RWPE2 (cell line): ENCODE measurements at regions not wholly inside any gene's neighbourhood (a gene's known extent, or its start where the extent isn't known, plus 50 kb on each side); places are given as distances from the start of the nearest gene placed in this dataset.

Source experiments
- ATAC-seq: fragments of 200-7000 bp; cut with Tn5 transposase; 3 replicates; pipeline ENCODE4 v1.9.1; 2021; ENCODE audit warnings: low read depth
- DNase-seq: peaks from one replicate; pipeline ENCODE4 v3.0.0-alpha.2; 2020; ENCODE audit warnings: low spot score
- H3K27ac ChIP-seq: fragments of 450-650 bp; 2 replicates; pipeline ENCODE4 v1.5.1; 2017; ENCODE audit warnings: mild to moderate bottlenecking; ENCODE audit not compliant: poor library complexity, severe bottlenecking
- H3K27me3 ChIP-seq: fragments of 250-450 bp; sonication (Bioruptor Pico); 2 replicates; pipeline ENCODE4 v1.5.1; 2021; ENCODE audit warnings: mild to moderate bottlenecking, moderate library complexity; ENCODE audit not compliant: insufficient read depth, poor library complexity, severe bottlenecking
- H3K36me3 ChIP-seq: fragments of 250-450 bp; sonication (Bioruptor Pico); 2 replicates; pipeline ENCODE4 v1.5.1; 2020; ENCODE audit warnings: low read depth, mild to moderate bottlenecking, moderate library complexity
- H3K4me1 ChIP-seq: fragments of 250-450 bp; sonication (Bioruptor Pico); 2 replicates; pipeline ENCODE4 v1.5.1; 2021; ENCODE audit warnings: mild to moderate bottlenecking, moderate library complexity; ENCODE audit not compliant: insufficient read depth, poor library complexity, severe bottlenecking
- H3K4me3 ChIP-seq: fragments of 250-450 bp; sonication (Bioruptor Pico); 2 replicates; pipeline ENCODE4 v1.5.1; 2021; ENCODE audit warnings: mild to moderate bottlenecking, moderate library complexity; ENCODE audit not compliant: severe bottlenecking
- H3K9me3 ChIP-seq: fragments of 250-450 bp; sonication (Bioruptor Pico); 2 replicates; pipeline ENCODE4 v1.5.1; 2021; ENCODE audit warnings: mild to moderate bottlenecking, moderate library complexity; ENCODE audit not compliant: severe bottlenecking
- TF ChIP-seq, protein P1 (sequence below): fragments of 450-650 bp; IDR thresholded peaks from one replicate; pipeline ENCODE4 v1.5.1; 2017; ENCODE audit warnings: mild to moderate bottlenecking, moderate library complexity; ENCODE audit not compliant: poor library complexity, severe bottlenecking

DNA sequence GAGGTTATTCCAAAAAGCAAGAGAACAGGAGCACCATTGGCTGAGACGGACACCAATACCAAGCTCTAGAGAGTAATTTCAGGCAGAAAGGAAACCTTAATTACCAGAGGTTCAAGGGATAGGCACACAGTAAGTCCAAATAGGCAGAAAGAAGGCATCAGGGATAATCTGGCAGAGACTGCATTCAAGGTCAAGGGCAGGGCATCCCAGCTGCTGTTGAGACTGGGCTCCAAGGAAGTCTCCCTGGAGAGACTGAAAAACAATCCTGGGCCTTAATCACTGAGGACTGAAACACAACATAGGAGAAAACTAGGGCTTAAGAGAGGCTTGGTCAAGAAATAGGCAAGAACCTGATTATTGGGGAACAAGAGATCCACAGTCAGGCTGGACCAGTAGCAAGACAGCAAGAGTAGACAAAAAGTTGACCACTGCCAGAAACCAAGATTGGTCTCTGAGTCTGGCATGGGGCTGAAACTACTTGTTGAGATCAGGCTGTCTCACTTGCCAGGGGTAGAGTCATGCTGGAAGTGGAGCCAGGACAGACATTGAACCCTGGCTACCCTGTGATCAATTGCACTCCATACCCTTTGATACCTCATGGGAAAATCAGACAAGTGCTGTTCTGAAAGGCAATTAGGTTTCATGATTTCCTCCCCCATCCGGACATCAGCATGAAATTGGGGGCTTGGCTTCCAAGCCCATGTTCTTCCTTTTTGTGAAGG, 193.2 kb upstream of the TNP1 start:
- H3K4me1 ChIP-seq: no peaks in the 10 kb centered on the region
- no peak for ATAC-seq
- no peak overlapping the region for H3K4me3 ChIP-seq
- DNase-seq: no peak
- TF ChIP-seq, protein P1, sequence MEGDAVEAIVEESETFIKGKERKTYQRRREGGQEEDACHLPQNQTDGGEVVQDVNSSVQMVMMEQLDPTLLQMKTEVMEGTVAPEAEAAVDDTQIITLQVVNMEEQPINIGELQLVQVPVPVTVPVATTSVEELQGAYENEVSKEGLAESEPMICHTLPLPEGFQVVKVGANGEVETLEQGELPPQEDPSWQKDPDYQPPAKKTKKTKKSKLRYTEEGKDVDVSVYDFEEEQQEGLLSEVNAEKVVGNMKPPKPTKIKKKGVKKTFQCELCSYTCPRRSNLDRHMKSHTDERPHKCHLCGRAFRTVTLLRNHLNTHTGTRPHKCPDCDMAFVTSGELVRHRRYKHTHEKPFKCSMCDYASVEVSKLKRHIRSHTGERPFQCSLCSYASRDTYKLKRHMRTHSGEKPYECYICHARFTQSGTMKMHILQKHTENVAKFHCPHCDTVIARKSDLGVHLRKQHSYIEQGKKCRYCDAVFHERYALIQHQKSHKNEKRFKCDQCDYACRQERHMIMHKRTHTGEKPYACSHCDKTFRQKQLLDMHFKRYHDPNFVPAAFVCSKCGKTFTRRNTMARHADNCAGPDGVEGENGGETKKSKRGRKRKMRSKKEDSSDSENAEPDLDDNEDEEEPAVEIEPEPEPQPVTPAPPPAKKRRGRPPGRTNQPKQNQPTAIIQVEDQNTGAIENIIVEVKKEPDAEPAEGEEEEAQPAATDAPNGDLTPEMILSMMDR: no peak
- H3K27ac ChIP-seq: no peak overlapping the region
- H3K27me3 ChIP-seq: no peaks in the 10 kb centered on the region
- no peaks in the 10 kb centered on the region for H3K9me3 ChIP-seq
- no peaks in the 10 kb centered on the region for H3K36me3 ChIP-seq

DNA sequence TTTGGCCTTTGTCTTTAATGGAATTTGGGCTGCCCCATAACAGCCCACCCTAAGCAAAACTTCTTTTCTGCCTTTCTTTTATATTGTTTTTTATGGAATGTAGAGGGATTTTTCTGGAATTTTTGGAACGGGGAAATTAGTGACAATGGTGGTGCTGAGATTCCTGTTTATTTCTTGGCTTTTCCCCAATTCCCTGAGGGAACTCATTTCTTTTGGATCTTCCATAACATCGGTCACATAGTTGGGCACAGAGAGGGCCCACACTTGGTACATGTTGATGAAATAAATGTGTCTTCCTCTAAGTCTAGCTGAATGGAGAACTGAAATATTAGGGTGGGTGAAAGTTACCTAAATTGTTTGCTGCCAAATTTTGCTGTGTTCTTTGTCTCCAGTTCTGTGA, 191.6 kb upstream of the TNP1 start:
- Histone ChIP-seq H3K9me3 (no peaks in the 10 kb centered on the region), H3K27ac (no peak overlapping the region), H3K27me3 (no peaks in the 10 kb centered on the region), H3K4me3 (no peak overlapping the region), H3K36me3 (no peaks in the 10 kb centered on the region), H3K4me1 (no peaks in the 10 kb centered on the region)
- DNase-seq: no peak
- no peak for ATAC-seq
- TF ChIP-seq, protein P1: no peak

- DNase-seq (no peak), ATAC-seq (no peak)
- Histone ChIP-seq H3K27ac (no peak overlapping the region), H3K9me3 (no peaks in the 10 kb centered on the region), H3K36me3 (no peaks in the 10 kb centered on the region), H3K27me3 (no peaks in the 10 kb centered on the region), H3K4me3 (no peak overlapping the region), H3K4me1 (no peaks in the 10 kb centered on the region)
- TF ChIP-seq, protein P1: no peak
Measured at GRCh38 chr2:217049956-217050355, 190.1 kb upstream of the TNP1 start.

DNA sequence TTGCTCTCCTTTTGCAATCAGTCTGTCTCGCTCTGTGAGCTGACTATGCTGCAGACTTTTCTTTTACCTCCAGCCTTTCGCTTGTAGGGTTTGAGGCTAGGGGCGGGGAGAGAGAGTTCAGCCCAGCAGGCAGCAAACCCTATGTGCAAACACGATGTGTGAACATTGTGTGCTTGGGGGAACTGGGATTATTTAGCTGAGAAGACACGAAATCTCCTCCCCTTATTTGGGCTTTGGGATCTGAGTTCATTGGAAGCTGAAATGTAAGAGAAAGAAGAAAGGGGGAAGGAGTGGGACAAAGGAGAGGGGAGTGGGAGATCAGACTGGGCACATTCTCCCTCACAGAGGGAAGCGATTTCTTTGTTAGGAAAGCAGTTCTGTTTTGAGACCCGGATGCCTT, 189.6 kb upstream of the TNP1 start:
- Histone ChIP-seq H3K4me3 (no peak overlapping the region), H3K36me3 (no peaks in the 10 kb centered on the region), H3K27me3 (no peaks in the 10 kb centered on the region), H3K27ac (no peak overlapping the region), H3K9me3 (no peaks in the 10 kb centered on the region), H3K4me1 (no peaks in the 10 kb centered on the region)
- ATAC-seq (no peak), DNase-seq (no peak)
- TF ChIP-seq, protein P1: no peak

DNA sequence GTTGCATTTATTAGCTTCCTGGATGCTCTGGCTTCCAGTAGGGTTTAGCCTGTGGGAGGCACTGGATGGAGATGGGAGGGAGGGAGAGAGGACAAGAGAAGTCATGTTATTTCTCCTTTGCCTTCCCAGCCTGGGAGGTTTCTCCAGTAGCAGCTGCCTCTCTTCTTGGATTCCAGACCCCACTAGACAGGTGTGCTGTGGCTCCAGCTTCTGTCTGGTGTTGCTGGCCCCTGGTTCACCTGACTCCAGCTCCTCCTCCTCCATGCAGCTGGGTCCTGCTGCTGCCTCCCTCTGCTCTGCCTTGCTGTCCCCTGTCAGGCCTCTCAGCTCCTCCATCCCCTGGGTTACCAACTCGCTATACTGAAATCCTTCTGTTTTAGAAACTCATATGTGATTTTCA, 188.9 kb upstream of the TNP1 start:
- Histone ChIP-seq H3K36me3 (no peaks in the 10 kb centered on the region), H3K27me3 (no peaks in the 10 kb centered on the region), H3K9me3 (no peaks in the 10 kb centered on the region), H3K4me1 (no peaks in the 10 kb centered on the region), H3K27ac (no peak overlapping the region), H3K4me3 (no peak overlapping the region)
- TF ChIP-seq, protein P1: no peak
- no peak for ATAC-seq
- no peak for DNase-seq
